ENCODE measurements at regions not wholly inside any gene's neighbourhood (a gene's known extent, or its start where the extent isn't known, plus 50 kb on each side); places are given as distances from the start of the nearest gene placed in this dataset.

GRCh38 chr9:7456793-7457530 lies 342.6 kb downstream of the DMAC1 start:
- no peak for FAIRE-seq

DNA sequence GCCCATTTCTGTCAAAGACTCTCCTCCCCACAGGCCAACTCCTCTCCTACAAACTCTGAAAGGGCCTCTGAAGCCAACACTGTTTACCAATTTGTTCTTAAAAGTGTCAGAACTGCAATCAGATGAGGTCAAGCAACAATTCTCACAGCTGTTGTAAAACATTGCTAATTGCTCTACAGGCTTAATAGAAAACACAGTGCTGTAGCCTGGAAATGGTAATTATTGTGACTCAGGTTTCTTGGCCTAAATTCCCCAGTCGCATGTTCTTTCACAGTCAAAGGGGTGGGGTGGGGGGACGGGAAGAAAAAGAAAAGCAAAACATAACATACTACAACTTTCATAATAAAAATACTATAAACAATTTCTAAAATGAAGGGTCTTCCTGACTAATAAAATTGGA lies 343.2 kb downstream of the DMAC1 start:
- FAIRE-seq = no peak

- no peak for FAIRE-seq
Observed at GRCh38 chr9:7454624-7455023, 345.0 kb downstream of the DMAC1 start.

GRCh38 chr9:7452378-7452777 lies 347.2 kb downstream of the DMAC1 start:
- no peak for FAIRE-seq

GRCh38 chr9:7451062-7451461 lies 348.5 kb downstream of the DMAC1 start:
- FAIRE-seq = no peak

DNA sequence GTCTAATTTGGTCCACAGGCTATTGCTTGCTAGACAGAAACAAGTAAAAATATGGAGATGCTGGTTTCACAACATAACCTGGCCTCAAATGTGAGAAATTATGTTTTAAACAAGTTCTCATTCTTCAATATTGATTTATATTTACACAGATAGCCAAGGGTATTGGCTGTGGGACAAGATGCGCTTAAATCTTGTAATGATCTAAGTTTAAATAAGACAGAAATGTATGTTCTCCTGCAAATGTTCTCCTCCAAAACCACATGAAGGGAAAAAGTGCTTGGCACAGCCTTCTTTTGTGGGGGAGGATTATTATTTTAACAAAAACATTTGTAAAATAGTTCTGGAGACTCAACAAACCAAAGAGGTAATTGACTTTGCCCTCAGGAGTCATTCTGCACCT lies 356.0 kb downstream of the DMAC1 start:
- no peak for FAIRE-seq

DNA sequence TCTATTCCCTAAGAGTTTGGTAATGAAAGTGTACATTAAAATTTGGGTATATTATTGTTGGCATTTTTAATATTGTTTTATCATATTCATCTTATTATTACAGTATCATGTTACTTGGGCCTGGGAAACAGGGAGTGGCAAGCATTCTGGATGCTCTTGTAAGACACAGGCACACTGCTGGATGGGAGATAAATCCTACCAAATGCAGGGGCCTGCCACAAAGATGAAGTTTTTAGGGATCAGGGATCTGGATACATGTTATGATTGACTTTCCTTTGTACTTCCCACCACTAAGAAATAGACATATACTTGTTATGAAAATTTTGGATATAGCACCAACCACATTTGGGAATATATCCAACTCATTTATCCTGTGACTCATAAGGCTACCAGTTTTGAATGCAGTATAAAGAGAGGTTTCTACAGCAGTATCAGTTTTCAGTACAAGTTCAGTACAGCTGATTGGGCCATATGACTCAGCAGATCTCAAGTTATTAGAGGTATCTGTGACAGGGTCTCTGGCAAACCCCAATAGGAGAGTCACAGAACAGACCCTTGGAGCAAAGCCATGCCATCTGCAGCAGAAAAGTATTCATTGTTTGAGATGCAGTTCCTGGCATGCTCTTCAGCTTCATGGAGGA lies 360.1 kb downstream of the DMAC1 start:
- FAIRE-seq = no peak

DNA sequence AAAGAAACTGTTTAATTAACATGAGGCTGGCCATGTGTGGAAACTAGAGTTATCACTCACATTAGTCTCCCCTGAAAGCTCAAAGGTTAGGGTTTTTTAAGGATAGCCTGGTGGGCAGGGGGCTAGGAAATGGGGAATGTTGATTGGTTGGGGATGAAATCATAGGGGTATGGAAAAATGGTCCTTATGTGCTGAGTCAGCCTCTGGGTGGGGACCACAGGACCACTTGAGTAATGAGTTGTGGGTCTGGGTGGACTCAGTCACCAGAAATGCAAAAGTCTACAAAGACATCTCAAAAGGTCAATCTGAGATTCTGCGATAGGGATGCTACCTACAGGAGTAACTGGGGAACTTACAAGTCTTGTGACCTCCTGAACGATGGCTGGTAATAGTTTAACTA lies 362.8 kb downstream of the DMAC1 start:
- no peak for FAIRE-seq

DNA sequence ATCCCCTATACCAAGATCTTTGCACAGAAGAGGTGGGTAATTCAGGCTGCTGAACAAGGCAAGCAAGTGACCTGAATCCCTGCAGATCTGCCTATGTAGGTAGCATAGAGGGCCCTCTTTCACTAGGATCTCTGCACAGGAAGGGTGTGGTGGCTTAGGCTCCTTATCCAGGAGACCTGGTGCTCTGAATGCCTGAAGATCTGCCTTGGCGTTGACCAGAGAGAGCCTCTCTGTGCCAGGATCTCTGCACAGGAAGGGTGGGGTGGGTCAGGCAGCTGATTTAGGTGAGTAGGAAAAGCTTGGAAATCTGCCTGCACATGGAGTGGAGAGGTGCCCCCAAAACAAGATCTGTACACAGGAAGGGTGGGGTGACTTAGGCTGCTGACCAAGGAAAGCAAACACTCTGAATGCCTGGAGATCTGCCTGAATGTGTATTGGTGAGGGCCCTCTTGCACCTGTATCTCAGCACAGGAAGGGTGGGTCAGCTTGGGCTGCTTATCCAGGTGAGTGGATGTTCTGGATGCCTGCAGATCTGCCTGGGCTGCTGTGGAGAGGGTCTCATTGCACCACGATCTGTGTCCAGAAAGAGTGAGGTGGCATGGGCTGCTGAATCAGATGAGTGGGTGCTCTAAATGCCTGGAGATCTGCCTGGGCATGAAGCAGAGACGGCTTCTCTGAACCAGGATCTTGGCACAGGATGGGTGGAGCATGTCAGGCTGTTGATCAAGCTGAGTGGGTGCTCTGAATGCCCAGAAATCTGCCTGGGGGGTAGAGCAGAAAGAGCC lies 365.9 kb downstream of the DMAC1 start:
- FAIRE-seq = no peak

- FAIRE-seq = no peak
Observed at GRCh38 chr9:7432989-7433388, 366.6 kb downstream of the DMAC1 start.

DNA sequence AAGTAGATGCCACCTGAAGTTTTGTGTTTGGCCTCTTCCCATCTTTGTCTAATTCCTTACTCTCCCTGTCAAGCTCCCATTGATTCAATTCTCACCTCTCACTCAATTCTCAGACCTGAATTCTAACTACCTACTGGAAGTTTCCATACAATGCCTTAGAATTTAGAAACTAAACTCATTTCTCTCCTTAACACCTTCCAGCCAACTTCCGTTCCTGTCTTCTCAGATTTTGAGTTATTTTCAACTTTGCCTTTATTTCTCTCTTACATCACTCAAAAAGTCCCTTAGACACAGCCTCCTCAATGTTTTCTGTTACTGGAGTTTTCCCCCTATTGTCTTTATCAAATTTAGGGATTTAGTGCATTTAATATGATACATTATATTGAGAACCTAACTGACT lies 382.2 kb downstream of the DMAC1 start:
- FAIRE-seq = peak; percentile 57

DNA sequence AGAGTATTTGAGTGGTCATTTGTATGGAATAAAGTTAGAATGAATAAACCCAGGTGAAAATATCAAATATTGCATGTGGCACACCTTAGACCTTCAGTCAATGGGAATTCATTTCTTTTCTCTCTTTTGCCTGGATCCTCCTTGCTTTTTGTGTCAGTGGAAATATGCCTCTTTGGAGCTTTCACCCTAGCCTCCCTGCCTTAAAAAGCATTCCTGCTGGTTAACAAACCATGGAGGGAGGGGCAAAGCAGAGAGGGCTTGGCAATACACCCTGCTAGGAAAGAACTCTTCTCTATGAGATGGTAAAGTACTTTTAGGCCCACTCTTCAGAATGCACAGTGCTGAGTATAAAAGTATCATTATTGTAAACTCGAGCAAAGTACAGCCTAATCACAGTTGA lies 383.7 kb downstream of the DMAC1 start:
- no peak for FAIRE-seq

DNA sequence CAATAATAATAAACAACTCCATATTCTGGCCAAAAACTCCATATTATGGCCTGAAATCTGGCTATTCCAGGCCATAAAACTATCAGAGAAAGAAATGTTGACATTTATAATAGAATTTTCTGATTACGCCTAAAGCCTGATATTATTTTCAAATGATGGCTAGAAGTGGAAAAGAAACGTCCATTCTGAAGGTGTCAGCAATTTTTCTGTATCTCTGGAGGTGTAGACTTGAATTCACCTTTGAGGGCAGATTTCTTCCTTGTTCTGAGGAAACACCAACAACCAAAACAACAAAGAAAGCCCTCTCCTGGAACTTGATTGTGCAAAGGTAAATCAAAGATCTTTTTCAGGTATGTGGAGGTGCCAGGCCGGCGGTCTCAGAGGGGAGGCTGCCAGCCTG lies 390.7 kb downstream of the DMAC1 start:
- no peak for FAIRE-seq

GRCh38 chr9:7407246-7407645 lies 392.3 kb downstream of the DMAC1 start:
- FAIRE-seq = no peak

DNA sequence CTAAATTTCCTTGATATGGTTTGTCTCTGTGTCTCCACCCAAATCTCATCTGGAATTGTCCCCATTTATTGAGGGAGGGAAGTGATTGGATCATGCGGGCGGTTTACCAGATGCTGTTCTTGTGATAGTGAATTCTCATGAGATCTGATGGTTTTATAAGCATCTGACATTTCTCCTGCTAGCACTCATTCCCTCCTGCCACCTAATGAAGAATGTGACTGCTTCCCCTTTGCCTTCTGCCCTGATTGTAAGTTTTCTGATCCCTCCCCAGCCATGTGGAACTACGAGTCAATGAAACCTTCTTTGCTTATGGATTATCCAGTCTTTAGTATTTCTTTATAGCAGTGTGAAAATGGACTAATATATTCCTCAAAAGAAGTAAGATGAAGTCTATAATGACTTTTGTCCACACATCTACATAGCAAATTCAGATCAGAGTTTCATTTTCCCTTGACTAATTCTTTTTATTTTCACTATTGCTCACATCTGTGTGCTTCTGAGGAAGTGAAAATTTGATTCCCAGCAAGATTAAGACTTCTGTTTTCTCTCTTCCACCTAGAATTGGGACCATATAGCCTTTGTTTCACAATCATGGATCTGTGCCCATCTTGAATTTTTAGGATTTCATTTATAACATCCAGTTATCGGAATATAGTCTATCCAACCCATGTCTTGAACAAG lies 393.5 kb downstream of the DMAC1 start:
- FAIRE-seq = no peak

DNA sequence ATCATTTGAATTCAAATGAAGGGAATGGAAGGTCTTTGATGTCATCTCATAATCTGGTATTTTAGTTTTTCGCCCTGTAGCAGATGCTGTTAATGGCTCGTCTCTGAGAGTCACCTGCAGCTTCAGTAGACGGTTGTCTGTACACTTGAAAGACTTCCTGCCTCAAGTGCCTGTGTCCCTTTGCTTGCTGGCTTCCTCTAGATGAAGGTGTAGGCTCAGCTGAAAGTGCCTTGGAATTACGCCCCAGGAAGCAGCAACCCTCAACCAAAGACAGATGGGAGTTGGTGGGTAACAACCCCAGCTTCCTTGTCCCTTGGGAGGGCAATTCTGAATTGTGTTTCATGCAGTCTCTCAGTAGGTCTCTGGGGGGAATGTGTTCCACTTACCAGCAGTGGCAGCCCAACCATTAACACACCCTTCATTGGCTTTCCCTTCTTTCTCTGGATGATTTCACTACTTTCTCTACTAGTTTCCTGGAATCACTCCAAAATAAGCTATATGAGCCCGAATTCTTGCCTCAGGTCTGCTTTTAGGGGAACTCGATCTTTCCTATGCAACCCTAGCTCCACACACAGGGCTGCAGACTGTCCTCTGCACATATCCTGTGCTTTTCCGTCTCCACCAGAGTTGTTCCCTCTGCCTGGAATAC lies 395.6 kb downstream of the DMAC1 start:
- no peak for FAIRE-seq

DNA sequence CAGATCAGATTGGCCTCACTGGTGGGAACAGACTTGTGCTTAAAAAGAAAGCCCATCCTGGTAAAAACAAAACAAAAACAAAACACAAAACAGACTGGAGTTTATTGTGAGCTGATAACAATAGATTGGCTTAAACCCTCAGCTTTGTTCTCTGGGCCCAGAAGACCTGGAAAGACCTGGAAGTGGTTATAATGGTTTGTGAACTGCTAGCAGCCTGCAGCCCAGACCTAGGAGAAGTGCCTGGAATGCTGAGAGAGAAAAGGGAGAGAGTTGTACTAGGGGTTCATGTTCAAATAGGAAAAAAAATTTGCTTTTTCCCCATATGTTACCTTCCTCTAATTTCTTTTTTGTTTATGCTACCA lies 396.6 kb downstream of the DMAC1 start:
- no peak for FAIRE-seq

- no peak for FAIRE-seq
Observed at GRCh38 chr9:7402334-7403027, 397.1 kb downstream of the DMAC1 start.

DNA sequence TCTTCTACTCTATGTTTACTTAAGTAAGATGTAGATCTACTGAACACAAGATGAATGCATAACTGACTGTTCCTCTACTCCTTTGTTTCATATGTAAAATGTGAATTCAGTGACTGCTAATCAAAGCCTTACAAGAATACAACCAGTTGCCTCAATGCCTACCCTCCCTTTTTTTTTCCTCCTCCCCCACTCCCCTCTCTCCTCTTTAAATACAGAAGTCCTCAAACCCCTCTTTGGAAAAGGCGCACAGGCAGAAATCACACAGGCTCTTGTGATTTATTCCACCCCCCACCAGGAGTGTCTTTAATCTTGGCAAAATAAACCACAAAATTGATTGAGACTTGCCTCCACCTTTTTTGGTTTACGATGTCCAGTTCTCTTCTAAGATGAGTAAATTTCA lies 398.5 kb downstream of the DMAC1 start:
- FAIRE-seq = no peak

GRCh38 chr9:7394002-7394774 lies 405.4 kb downstream of the DMAC1 start:
- FAIRE-seq = no peak

GRCh38 chr9:7392148-7392547 lies 407.4 kb downstream of the DMAC1 start:
- no peak for FAIRE-seq

Data from colon (tissue), 2 donors.